Erythroblast (primary cell): ENCODE measurements at regions not wholly inside any gene's neighbourhood (a gene's known extent, or its start where the extent isn't known, plus 50 kb on each side); places are given as distances from the start of the nearest gene placed in this dataset.

Experiments
- DNase-seq, 2 experiments: peaks; one replicate each; lab custom pipeline; 2025; lab: John Stamatoyannopoulos, UW
- GATA1 ChIP-seq: IDR thresholded peaks from 2 replicates; pipeline ENCODE4 v1.6.1; 2011; ENCODE audit warnings: low read depth, mild to moderate bottlenecking, control low read depth, low read length, moderate library complexity
- POLR2A ChIP-seq: IDR thresholded peaks from 2 replicates; pipeline ENCODE4 v1.6.1; 2011; ENCODE audit warnings: mild to moderate bottlenecking, low read length

DNA sequence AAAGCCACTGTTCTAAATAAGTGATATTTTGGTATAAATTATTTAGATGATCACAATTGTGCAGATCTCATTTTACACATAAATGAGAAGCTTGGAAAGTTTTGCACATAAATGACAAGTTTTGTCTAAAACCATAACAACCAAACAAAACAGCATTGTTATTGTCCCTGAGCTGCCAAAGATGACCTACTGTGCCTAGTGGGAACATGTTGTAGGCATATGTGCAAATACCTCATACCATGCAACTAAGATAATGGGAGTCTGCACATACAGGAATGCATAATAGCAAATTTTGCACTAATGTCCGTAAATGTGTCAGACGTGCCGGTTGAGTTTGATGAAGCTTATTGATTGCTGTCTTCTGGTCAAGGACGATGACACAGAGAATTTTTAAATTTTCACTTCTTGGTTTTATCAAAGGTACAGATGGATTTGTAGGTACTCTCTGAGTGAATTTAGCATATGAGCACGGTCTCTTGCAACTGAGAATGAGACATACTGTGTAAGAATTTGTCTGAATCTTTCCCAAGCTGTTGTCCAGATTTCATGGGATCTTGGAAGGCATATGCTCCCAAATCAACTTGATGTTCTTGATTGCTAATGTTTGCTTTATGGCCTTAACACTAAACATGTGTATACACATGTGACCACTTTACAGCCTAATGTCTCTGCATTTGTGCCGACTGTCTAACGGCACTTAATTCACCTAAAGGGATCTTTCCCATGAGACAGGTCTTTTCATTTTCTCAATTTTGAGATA lies 1133.5 kb downstream of the FAT4 start:
- TF ChIP-seq POLR2A (no peak), GATA1 (no peak)
- DNase-seq = no peak

GRCh38 chr4:126451237-126451873 lies 1136.6 kb downstream of the FAT4 start:
- no peak for DNase-seq
- TF ChIP-seq POLR2A (no peak), GATA1 (no peak)

DNA sequence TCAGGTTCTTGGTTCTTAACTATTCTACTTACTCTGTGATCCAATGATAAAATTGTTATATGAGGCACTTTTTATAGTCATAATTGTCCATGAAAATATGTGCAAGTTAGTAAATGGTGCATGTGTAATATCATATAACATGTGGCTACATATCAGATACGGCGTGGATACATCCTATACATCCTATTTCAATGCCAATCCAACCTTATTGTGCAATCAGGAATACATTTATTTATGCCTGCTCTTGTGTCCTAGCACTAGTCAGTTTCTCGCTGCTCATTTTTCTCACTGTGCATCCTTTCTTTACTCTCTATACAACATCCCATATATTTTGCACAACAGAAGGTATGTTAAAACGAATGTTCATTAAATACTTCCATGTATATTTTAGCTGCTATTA lies 1141.1 kb downstream of the FAT4 start:
- DNase-seq = no peak
- no peak for TF ChIP-seq POLR2A
- TF ChIP-seq GATA1 = no peak

GRCh38 chr4:126458993-126459392 lies 1144.2 kb downstream of the FAT4 start:
- DNase-seq = no peak
- TF ChIP-seq GATA1 (no peak), POLR2A (no peak)

DNA sequence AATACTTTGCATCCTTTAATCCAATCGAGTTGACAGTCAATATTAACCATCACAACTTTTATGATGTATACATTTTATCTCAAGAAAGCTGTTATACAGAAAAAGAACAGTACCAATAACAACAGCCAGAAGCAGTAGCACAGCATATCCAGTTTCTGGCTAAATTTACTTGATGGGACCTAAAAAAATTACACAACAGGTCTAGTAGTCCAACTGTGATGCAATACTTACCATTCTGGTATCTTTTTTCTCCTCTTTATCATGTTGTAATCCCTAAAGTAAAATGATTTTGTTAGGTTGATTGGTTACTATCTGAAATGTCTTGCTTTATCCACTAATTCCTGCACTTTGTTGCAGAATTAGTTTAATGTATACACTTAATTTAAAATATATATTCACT lies 1150.6 kb downstream of the FAT4 start:
- no peak for TF ChIP-seq POLR2A
- TF ChIP-seq GATA1 = no peak
- no peak for DNase-seq

- no peak for DNase-seq
- TF ChIP-seq POLR2A (no peak), GATA1 (no peak)
Measured at GRCh38 chr4:126466848-126467247, 1152.1 kb downstream of the FAT4 start.

- TF ChIP-seq GATA1 = no peak
- no peak for TF ChIP-seq POLR2A
- DNase-seq = no peak
Measured at GRCh38 chr4:126468144-126468543, 1153.4 kb downstream of the FAT4 start.

- no peak for DNase-seq
- no peak for TF ChIP-seq POLR2A
- TF ChIP-seq GATA1 = no peak
Measured at GRCh38 chr4:126470862-126471261, 1156.1 kb downstream of the FAT4 start.

GRCh38 chr4:126475730-126476129 lies 1157.0 kb upstream of the INTU start:
- TF ChIP-seq POLR2A (no peak), GATA1 (no peak)

DNA sequence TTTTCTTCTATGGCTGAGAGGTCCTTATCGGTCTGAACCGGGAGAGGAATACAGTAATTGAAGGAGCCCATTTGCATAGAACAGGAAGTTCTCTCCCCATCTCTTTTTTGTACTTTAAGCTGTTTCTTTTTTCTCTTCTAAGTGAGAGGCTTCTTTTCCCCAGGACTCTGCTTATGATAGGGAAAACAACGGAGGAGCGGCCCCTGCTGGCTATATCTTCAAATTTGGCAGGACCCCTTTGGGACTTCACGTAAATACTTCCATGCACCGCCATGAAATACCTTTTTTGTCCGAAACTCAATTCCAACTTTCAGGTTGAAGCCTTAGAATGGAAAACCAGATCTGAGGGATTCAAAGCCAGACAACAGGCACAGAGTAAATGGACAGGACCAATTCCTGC lies 1153.0 kb upstream of the INTU start:
- TF ChIP-seq GATA1 = no peak
- no peak for TF ChIP-seq POLR2A
- no peak for DNase-seq

More at GRCh38 chr4:126475730-126476129, 1157.0 kb upstream of the INTU start:
- no peak for DNase-seq

- TF ChIP-seq GATA1 (no peak), POLR2A (no peak)
Measured at GRCh38 chr4:126482311-126482710, 1150.4 kb upstream of the INTU start.

GRCh38 chr4:126486377-126486776 lies 1146.4 kb upstream of the INTU start:
- TF ChIP-seq GATA1 (no peak), POLR2A (no peak)
- no peak for DNase-seq

More at GRCh38 chr4:126482311-126482710, 1150.4 kb upstream of the INTU start:
- no peak for DNase-seq

GRCh38 chr4:126489826-126490463 lies 1142.8 kb upstream of the INTU start:
- TF ChIP-seq GATA1 = no peak
- no peak for TF ChIP-seq POLR2A
- no peak for DNase-seq

DNA sequence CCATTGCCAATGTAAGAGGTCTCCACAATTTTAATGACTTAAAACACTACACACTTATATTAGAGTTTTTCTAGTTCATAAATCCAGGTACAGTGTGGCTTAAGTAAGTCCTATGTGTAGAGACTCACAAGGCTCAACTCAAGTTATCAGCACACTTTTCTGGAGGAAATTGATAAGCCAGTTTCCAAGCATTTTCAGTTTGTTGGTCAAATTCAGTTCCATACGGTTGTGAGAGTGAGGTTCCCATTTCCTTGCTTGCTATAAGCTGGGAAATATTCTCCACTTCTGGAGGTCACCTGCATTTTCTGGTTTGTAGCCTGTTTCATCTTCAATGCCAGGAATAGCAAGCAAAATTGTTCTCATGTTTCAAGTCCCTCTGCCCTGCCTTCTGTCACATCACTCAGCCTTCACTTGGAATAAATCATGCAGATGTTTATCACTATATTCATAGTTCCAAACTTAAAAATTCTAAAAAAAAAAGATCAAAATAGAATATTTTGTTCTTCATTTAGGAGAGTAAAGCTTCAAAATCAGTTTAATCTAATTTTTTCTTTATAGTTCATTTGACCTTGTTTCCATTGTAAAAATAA lies 1137.5 kb upstream of the INTU start:
- TF ChIP-seq POLR2A = no peak
- no peak for TF ChIP-seq GATA1
- DNase-seq = peak in 1 of 2 experiments; percentile 1
